IMR-90 (cell line): ENCODE measurements at regions not wholly inside any gene's neighbourhood (a gene's known extent, or its start where the extent isn't known, plus 50 kb on each side); places are given as distances from the start of the nearest gene placed in this dataset.

ENCODE experiments used
- ATAC-seq: fragments of 200-7000 bp; cut with Tn5 transposase; 2 replicates; pipeline ENCODE4 v1.9.1; 2020; ENCODE audit warnings: low read depth, mild to moderate bottlenecking, moderate library complexity
- BruUV-seq: library from RNA; stranded (reverse); fragments of 400-500 nt; replicated peaks from 2 replicates; lab custom pipeline; 2021; lab: Mats Ljungman, UMichigan
- CTCF ChIA-PET: fragments of 300-600 bp; formaldehyde crosslinking; extraction: SDS; loops from one replicate; lab custom pipeline; 2021; ENCODE audit warnings: antibody characterized with exemption; lab: Yijun Ruan, JAX
- POLR2A ChIA-PET: fragments of 300-600 bp; sonication (Branson Sonifier 250); formaldehyde crosslinking; loops from one replicate; lab custom pipeline; 2022; ENCODE audit warnings: antibody characterized with exemption; ENCODE audit not compliant: unreplicated experiment; lab: Charles Lee
- DNase-seq: peaks from one replicate; pipeline ENCODE4 v3.0.0; 2013
- H2AFZ ChIP-seq: replicated peaks from 2 replicates; pipeline ENCODE3; 2013; ENCODE audit warnings: low read length, mild to moderate bottlenecking; ENCODE audit not compliant: poor library complexity
- H2AK5ac ChIP-seq: 2 replicates; pipeline ENCODE4 v1.6.1; 2013; ENCODE audit warnings: low read depth, low read length, inconsistent platforms
- H2AK9ac ChIP-seq: replicated peaks from 2 replicates; pipeline ENCODE3; 2013; ENCODE audit warnings: mild to moderate bottlenecking, low read depth, low read length, moderate library complexity; ENCODE audit not compliant: poor library complexity
- H2BK120ac ChIP-seq: 2 replicates; pipeline ENCODE4 v1.6.1; 2013; ENCODE audit warnings: low read depth, low read length, inconsistent platforms
- H2BK15ac ChIP-seq: 3 replicates; pipeline ENCODE4 v1.6.1; 2013; ENCODE audit warnings: low read depth, low read length, inconsistent platforms
- H2BK20ac ChIP-seq: 2 replicates; pipeline ENCODE4 v1.6.1; 2013; ENCODE audit warnings: low read depth, mild to moderate bottlenecking, inconsistent platforms, low read length, moderate library complexity
- H2BK5ac ChIP-seq: 2 replicates; pipeline ENCODE4 v1.6.1; 2013; ENCODE audit warnings: mild to moderate bottlenecking, low read depth, low read length, inconsistent platforms; ENCODE audit not compliant: poor library complexity, severe bottlenecking
- H3K14ac ChIP-seq: replicated peaks from 2 replicates; pipeline ENCODE4 v1.6.1; 2013; ENCODE audit warnings: low read depth, low read length, inconsistent platforms
- H3K18ac ChIP-seq: 2 replicates; pipeline ENCODE4 v1.6.1; 2013; ENCODE audit warnings: low read depth, low read length, control low read depth
- H3K23ac ChIP-seq: 2 replicates; pipeline ENCODE4 v1.6.1; 2013; ENCODE audit warnings: low read depth, low read length, inconsistent platforms
- H3K27ac ChIP-seq: 2 replicates; pipeline ENCODE4 v1.5.1; 2013; ENCODE audit warnings: mild to moderate bottlenecking, control low read depth, low read length; ENCODE audit not compliant: insufficient read depth
- H3K27me3 ChIP-seq: 2 replicates; pipeline ENCODE4 v1.6.1; 2013; ENCODE audit warnings: low read length; ENCODE audit not compliant: control insufficient read depth, insufficient read depth
- H3K36me3 ChIP-seq: 2 replicates; pipeline ENCODE4 v1.6.1; 2013; ENCODE audit warnings: low read length, mixed read lengths; ENCODE audit not compliant: control insufficient read depth, insufficient read depth
- H3K4ac ChIP-seq: 2 replicates; pipeline ENCODE4 v1.6.1; 2013; ENCODE audit warnings: low read depth, low read length, inconsistent platforms
- H3K4me1 ChIP-seq: 2 replicates; pipeline ENCODE4 v1.6.1; 2013; ENCODE audit warnings: low read length, mixed read lengths; ENCODE audit not compliant: control insufficient read depth, insufficient read depth
- H3K4me2 ChIP-seq: 2 replicates; pipeline ENCODE4 v1.6.1; 2013; ENCODE audit warnings: low read depth, mild to moderate bottlenecking, control low read depth, low read length, moderate library complexity
- H3K4me3 ChIP-seq: 2 replicates; pipeline ENCODE4 v1.5.1; 2013; ENCODE audit warnings: low read depth, mild to moderate bottlenecking, control low read depth, low read length, moderate library complexity; ENCODE audit not compliant: insufficient read depth
- H3K56ac ChIP-seq: 2 replicates; pipeline ENCODE4 v1.6.1; 2013; ENCODE audit warnings: low read length, inconsistent platforms; ENCODE audit not compliant: insufficient read depth; ENCODE audit errors: extremely low read depth
- H3K79me1 ChIP-seq, 2 experiments: 2 replicates each; pipeline ENCODE4 v1.6.1; 2013; ENCODE audit warnings: low read length in 2 of 2, inconsistent platforms in 1 of 2, low read depth in 1 of 2
- H3K9ac ChIP-seq: 2 replicates; pipeline ENCODE4 v1.6.1; 2013; ENCODE audit warnings: low read depth, low read length, control low read depth
- H3K9me1 ChIP-seq: 2 replicates; pipeline ENCODE4 v1.6.1; 2013; ENCODE audit warnings: low read length, inconsistent platforms; ENCODE audit not compliant: insufficient read depth
- H3K9me3 ChIP-seq: 2 replicates; pipeline ENCODE4 v1.6.1; 2013; ENCODE audit warnings: low read length; ENCODE audit not compliant: control insufficient read depth, insufficient read depth
- H4K20me1 ChIP-seq: 2 replicates; pipeline ENCODE4 v1.6.1; 2013; ENCODE audit warnings: low read length, inconsistent platforms; ENCODE audit not compliant: insufficient read depth
- H4K5ac ChIP-seq: 2 replicates; pipeline ENCODE4 v1.6.1; 2013; ENCODE audit warnings: mild to moderate bottlenecking, low read depth, low read length, control low read depth
- H4K8ac ChIP-seq, 2 experiments: 2 replicates each; pipeline ENCODE4 v1.6.1; 2013; ENCODE audit warnings: low read depth in 2 of 2, low read length in 2 of 2, control low read depth in 1 of 2, inconsistent platforms in 1 of 2
- H4K91ac ChIP-seq: 2 replicates; pipeline ENCODE4 v1.6.1; 2013; ENCODE audit warnings: low read depth, low read length, inconsistent platforms; ENCODE audit not compliant: insufficient read depth
- FOS ChIP-seq: fragments of 150-350 bp; IDR thresholded peaks from 2 replicates; pipeline ENCODE4 v1.6.1; 2016; ENCODE audit warnings: low read depth, low read length
- MAFK ChIP-seq: IDR thresholded peaks from 2 replicates; pipeline ENCODE4 v1.6.1; 2012; ENCODE audit warnings: low read depth, low read length, improper control_type of control experiment
- RCOR1 ChIP-seq: IDR thresholded peaks from 2 replicates; pipeline ENCODE4 v1.6.1; 2012; ENCODE audit warnings: mild to moderate bottlenecking, low read length, improper control_type of control experiment; ENCODE audit not compliant: insufficient replicate concordance
- WGBS, 2 experiments: methylation state at CpG; one replicate each; pipeline versions ENCODE4 v1.1.5 to v1.1.7; 2013; ENCODE audit warnings: missing lambda C conversion rate in 2 of 2; ENCODE audit not compliant: insufficient read length in 1 of 2; ENCODE audit errors: extremely low coverage in 2 of 2; 5-methylcytosine and 5-hydroxymethylcytosine counted together
- dilution Hi-C: fragments of 300-500 bp; cut with HindIII; formaldehyde crosslinking; loops from one replicate; pipeline ENCODE4 v1.14.3; 2018; ENCODE audit warnings: low sequenced_read_pairs; ENCODE audit not compliant: unreplicated experiment
- in situ Hi-C: fragments of 300-500 bp; cut with MboI; formaldehyde crosslinking; loops from 3 replicates; pipeline ENCODE4 v1.14.3; 2019; ENCODE audit warnings: low sequenced_read_pairs, inconsistent platforms, mixed read lengths
- intact Hi-C: fragments of 100-400 bp; cut with micrococcal nuclease; formaldehyde crosslinking; loops from 2 replicates; pipeline ENCODE4 v1.10.0; 2022

DNA sequence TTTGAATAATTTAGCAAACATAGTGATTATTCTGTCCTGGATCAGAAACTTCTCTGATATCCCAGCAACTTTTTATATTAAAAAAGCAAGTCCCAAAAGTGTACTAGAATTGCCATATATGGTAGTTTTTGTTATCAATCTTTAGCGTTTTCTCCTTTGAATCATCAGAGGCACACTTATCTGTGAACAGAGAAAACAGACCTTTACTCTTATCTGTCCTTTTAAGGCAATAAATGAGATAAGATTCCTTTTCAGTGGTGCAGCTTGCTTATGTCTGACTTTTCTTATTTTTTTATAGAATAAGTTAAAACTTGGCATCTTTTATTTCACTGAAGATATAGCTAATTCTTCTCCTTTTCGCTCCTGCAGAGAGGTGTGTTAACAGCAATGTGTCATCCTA lies 458.1 kb upstream of the PCDH10 start:
- no peak overlapping the region for H2BK20ac ChIP-seq
- no CpG with 5 or more reads among the region's 2 CpGs for WGBS, 2 experiments
- no peaks in the 10 kb centered on the region for H3K79me1 ChIP-seq
- H3K36me3 ChIP-seq = no peaks in the 10 kb centered on the region
- no peak overlapping the region for H3K14ac ChIP-seq
- in situ Hi-C loops = no loop called here
- ChIA-PET CTCF (no interaction called here), POLR2A (no interaction called here)
- TF ChIP-seq FOS (no peak), RCOR1 (no peak), MAFK (no peak)
- H2BK5ac ChIP-seq = no peak overlapping the region
- H3K9me1 ChIP-seq = no peaks in the 10 kb centered on the region
- H2AFZ ChIP-seq = no peak overlapping the region
- H3K9me3 ChIP-seq = peaks cover 3% of the 10 kb centered on the region; the same call in 1 of the 2 replicates
- intact Hi-C loops = no loop called here
- DNase-seq (no peak), ATAC-seq (no peak)
- no peak overlapping the region for H3K9ac ChIP-seq
- no peak overlapping the region for H2BK15ac ChIP-seq
- H3K23ac ChIP-seq = no peak overlapping the region
- H3K4me1 ChIP-seq = no peaks in the 10 kb centered on the region
- H3K4me3 ChIP-seq = no peak overlapping the region
- no peak overlapping the region for H4K91ac ChIP-seq
- H3K4me2 ChIP-seq = no peak overlapping the region
- H2BK120ac ChIP-seq = no peak overlapping the region
- no peak overlapping the region for H3K56ac ChIP-seq
- H3K4ac ChIP-seq = no peak overlapping the region
- no peaks in the 10 kb centered on the region for H4K20me1 ChIP-seq
- H3K18ac ChIP-seq = no peak overlapping the region
- no peak overlapping the region for H4K5ac ChIP-seq
- BruUV-seq = no TSS peak
- no peak overlapping the region for H3K27ac ChIP-seq
- no peak overlapping the region for H2AK9ac ChIP-seq
- no peak overlapping the region for H4K8ac ChIP-seq
- no peak overlapping the region for H2AK5ac ChIP-seq
- no peaks in the 10 kb centered on the region for H3K27me3 ChIP-seq
- dilution Hi-C loops = no loop called here
